ENCODE measurements at regions not wholly inside any gene's neighbourhood (a gene's known extent, or its start where the extent isn't known, plus 50 kb on each side); places are given as distances from the start of the nearest gene placed in this dataset.
"Not testable (repeated sequence)": the region's sequence is repeated elsewhere in the genome, so short reads cannot be mapped to it uniquely, and the experiment has no call there.

DNA sequence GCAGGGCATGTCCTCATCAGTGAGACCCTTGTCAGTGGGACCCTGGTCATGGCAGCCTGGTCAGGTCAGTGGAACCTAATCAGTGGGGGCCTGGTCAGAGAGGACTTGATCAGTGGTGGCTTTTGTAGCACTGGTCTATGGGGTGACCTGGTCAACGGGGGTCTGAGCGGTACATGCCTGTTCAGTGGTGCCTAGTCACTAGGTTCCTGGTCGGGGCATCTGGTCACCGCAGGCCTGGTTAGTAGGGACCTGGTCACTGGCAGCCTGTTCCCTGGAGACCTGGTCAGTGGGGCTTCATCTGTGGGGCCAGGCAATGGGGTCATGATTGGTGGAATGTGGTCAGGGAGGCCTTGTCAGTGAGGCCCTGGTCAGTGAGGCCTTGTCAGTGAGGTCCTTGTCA is 806.6 kb downstream of the FOXD4L6 start:
- TF ChIP-seq, protein P1, sequence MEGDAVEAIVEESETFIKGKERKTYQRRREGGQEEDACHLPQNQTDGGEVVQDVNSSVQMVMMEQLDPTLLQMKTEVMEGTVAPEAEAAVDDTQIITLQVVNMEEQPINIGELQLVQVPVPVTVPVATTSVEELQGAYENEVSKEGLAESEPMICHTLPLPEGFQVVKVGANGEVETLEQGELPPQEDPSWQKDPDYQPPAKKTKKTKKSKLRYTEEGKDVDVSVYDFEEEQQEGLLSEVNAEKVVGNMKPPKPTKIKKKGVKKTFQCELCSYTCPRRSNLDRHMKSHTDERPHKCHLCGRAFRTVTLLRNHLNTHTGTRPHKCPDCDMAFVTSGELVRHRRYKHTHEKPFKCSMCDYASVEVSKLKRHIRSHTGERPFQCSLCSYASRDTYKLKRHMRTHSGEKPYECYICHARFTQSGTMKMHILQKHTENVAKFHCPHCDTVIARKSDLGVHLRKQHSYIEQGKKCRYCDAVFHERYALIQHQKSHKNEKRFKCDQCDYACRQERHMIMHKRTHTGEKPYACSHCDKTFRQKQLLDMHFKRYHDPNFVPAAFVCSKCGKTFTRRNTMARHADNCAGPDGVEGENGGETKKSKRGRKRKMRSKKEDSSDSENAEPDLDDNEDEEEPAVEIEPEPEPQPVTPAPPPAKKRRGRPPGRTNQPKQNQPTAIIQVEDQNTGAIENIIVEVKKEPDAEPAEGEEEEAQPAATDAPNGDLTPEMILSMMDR (IDR thresholded peaks at IDR 0.05): not testable (repeated sequence)
- TF ChIP-seq POLR2A (IDR thresholded peaks at IDR 0.05): not testable (repeated sequence)
